SK-N-SH treated with all-trans-retinoic acid at 6 μM for 48 hours (cell line): ENCODE measurements at regions not wholly inside any gene's neighbourhood (a gene's known extent, or its start where the extent isn't known, plus 50 kb on each side); places are given as distances from the start of the nearest gene placed in this dataset.

ENCODE experiments used
- ATAC-seq: fragments of 200-7000 bp; cut with Tn5 transposase; 3 replicates; pipeline ENCODE4 v1.9.1; 2020; ENCODE audit warnings: mild to moderate bottlenecking, moderate library complexity
- BACH2 ChIP-seq: fragments of 250-450 bp; sonication (Bioruptor Pico); IDR thresholded peaks from 2 replicates; pipeline ENCODE4 v1.9.0; 2021; ENCODE audit warnings: mild to moderate bottlenecking, borderline replicate concordance
- CSDC2 ChIP-seq: fragments of 250-450 bp; sonication (Bioruptor Pico); IDR thresholded peaks from 2 replicates; pipeline ENCODE4 v1.5.0; 2020; ENCODE audit warnings: mild to moderate bottlenecking, moderate library complexity
- CSRNP3 ChIP-seq: fragments of 250-450 bp; sonication (Bioruptor Pico); IDR thresholded peaks from 2 replicates; pipeline ENCODE4 v1.5.1; 2021; ENCODE audit warnings: mild to moderate bottlenecking, moderate library complexity
- ESRRG ChIP-seq: fragments of 250-450 bp; sonication (Bioruptor Pico); IDR thresholded peaks from 2 replicates; pipeline ENCODE4 v1.6.1; 2021; ENCODE audit warnings: mild to moderate bottlenecking
- PPARA ChIP-seq: fragments of 250-450 bp; sonication (Bioruptor Pico); IDR thresholded peaks from 2 replicates; pipeline ENCODE4 v1.5.0; 2020; ENCODE audit warnings: mild to moderate bottlenecking, borderline replicate concordance
- RARB ChIP-seq: fragments of 250-450 bp; sonication (Bioruptor Pico); IDR thresholded peaks from 2 replicates; pipeline ENCODE4 v1.8.0; 2021; ENCODE audit warnings: mild to moderate bottlenecking, moderate library complexity
- TOX ChIP-seq: fragments of 250-450 bp; sonication (Bioruptor Pico); IDR thresholded peaks from 2 replicates; pipeline ENCODE4 v1.8.0; 2021; ENCODE audit warnings: mild to moderate bottlenecking, moderate library complexity, borderline replicate concordance
- ZC3H10 ChIP-seq: fragments of 250-450 bp; sonication (Bioruptor Pico); IDR thresholded peaks from 2 replicates; pipeline ENCODE4 v1.5.1; 2021; ENCODE audit warnings: mild to moderate bottlenecking, moderate library complexity
- ZFP3 ChIP-seq: fragments of 250-450 bp; sonication (Bioruptor Pico); IDR thresholded peaks from 2 replicates; pipeline ENCODE4 v1.5.0; 2020; ENCODE audit warnings: mild to moderate bottlenecking, moderate library complexity
- ZFP30 ChIP-seq: fragments of 450-650 bp; formaldehyde crosslinking; IDR thresholded peaks from 2 replicates; pipeline ENCODE4 v1.5.0; 2022; ENCODE audit warnings: mild to moderate bottlenecking, moderate library complexity
- ZNF70 ChIP-seq: fragments of 450-650 bp; formaldehyde crosslinking; IDR thresholded peaks from 2 replicates; pipeline ENCODE4 v1.5.0; 2020; ENCODE audit warnings: mild to moderate bottlenecking, moderate library complexity
- ZNF8 ChIP-seq: fragments of 450-650 bp; formaldehyde crosslinking; IDR thresholded peaks from 2 replicates; pipeline ENCODE4 v1.5.0; 2020; ENCODE audit warnings: mild to moderate bottlenecking, moderate library complexity
- TF ChIP-seq, protein P1 (sequence below): fragments of 250-450 bp; sonication (Bioruptor Pico); IDR thresholded peaks from 2 replicates; pipeline ENCODE4 v1.5.1; 2020; ENCODE audit warnings: low read depth, mild to moderate bottlenecking, moderate library complexity
- TF ChIP-seq, protein P2 (sequence below): fragments of 250-450 bp; sonication (Bioruptor Pico); IDR thresholded peaks from 2 replicates; pipeline ENCODE4 v1.8.0; 2021; ENCODE audit warnings: low read depth, mild to moderate bottlenecking, moderate library complexity, borderline replicate concordance

DNA sequence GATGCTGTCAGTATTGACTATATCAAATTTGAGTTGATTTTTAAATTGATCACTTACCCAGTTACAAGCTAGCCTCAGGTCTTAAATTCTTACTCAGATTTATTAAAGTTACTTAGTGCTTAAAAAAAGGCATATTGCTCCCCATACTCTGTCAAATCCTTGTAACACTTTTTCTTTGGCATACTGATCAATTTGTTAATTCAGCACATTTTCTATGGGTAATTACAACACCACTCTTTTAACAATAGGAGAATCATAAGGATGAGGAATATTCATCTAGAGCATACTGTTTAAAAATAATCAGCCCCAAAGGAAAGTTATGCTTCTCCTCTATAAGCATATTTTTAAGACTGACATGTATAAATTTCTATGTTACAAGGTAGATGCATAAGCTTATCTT lies 482.5 kb downstream of the PABPC4L start:
- no peak for ATAC-seq
- TF ChIP-seq ZFP30 (CRISPR knock-in tag) (no peak), CSRNP3 (no peak), ZNF8 (no peak), ZC3H10 (CRISPR knock-in tag) (no peak)
- TF ChIP-seq, protein P1, sequence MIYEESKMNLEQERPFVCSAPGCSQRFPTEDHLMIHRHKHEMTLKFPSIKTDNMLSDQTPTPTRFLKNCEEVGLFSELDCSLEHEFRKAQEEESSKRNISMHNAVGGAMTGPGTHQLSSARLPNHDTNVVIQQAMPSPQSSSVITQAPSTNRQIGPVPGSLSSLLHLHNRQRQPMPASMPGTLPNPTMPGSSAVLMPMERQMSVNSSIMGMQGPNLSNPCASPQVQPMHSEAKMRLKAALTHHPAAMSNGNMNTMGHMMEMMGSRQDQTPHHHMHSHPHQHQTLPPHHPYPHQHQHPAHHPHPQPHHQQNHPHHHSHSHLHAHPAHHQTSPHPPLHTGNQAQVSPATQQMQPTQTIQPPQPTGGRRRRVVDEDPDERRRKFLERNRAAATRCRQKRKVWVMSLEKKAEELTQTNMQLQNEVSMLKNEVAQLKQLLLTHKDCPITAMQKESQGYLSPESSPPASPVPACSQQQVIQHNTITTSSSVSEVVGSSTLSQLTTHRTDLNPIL (CRISPR knock-in tag): no peak
- TF ChIP-seq, protein P2, sequence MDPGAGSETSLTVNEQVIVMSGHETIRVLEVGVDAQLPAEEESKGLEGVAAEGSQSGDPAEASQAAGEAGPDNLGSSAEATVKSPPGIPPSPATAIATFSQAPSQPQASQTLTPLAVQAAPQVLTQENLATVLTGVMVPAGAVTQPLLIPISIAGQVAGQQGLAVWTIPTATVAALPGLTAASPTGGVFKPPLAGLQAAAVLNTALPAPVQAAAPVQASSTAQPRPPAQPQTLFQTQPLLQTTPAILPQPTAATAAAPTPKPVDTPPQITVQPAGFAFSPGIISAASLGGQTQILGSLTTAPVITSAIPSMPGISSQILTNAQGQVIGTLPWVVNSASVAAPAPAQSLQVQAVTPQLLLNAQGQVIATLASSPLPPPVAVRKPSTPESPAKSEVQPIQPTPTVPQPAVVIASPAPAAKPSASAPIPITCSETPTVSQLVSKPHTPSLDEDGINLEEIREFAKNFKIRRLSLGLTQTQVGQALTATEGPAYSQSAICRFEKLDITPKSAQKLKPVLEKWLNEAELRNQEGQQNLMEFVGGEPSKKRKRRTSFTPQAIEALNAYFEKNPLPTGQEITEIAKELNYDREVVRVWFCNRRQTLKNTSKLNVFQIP (CRISPR knock-in tag): no peak

- ATAC-seq: no peak
Measured at GRCh38 chr4:133714211-133714610, 487.4 kb downstream of the PABPC4L start.

GRCh38 chr4:133713340-133713739 lies 488.2 kb downstream of the PABPC4L start:
- ATAC-seq: no peak
- TF ChIP-seq ZFP30 (CRISPR knock-in tag) (no peak), ZC3H10 (CRISPR knock-in tag) (no peak), ZNF70 (CRISPR knock-in tag) (no peak), CSRNP3 (no peak), TOX (CRISPR knock-in tag) (no peak), ZFP3 (CRISPR knock-in tag) (no peak)
- TF ChIP-seq, protein P2 (CRISPR knock-in tag): no peak
- TF ChIP-seq, protein P1 (CRISPR knock-in tag): no peak
- TF ChIP-seq, all 23 proteins: peak for 0

More at GRCh38 chr4:133714211-133714610, 487.4 kb downstream of the PABPC4L start:
- TF ChIP-seq, protein P1 (CRISPR knock-in tag): no peak
- no peak for TF ChIP-seq ESRRG (CRISPR knock-in tag)
- TF ChIP-seq ZFP30 (CRISPR knock-in tag): no peak
- TF ChIP-seq CSDC2: no peak
- TF ChIP-seq ZFP3 (CRISPR knock-in tag): no peak
- TF ChIP-seq BACH2 (CRISPR knock-in tag): no peak
- TF ChIP-seq PPARA (CRISPR knock-in tag): no peak
- TF ChIP-seq RARB: no peak
- TF ChIP-seq, protein P2 (CRISPR knock-in tag): no peak
